Gastroesophageal sphincter (tissue), 3 donors: ENCODE measurements at regions not wholly inside any gene's neighbourhood (a gene's known extent, or its start where the extent isn't known, plus 50 kb on each side); places are given as distances from the start of the nearest gene placed in this dataset.

Source experiments
- POLR2A ChIP-seq, 2 donors: fragments of 450-650 bp; IDR thresholded peaks; one replicate each; pipeline ENCODE4 v1.6.1; 2017; ENCODE audit warnings: antibody characterized with exemption in 2 of 2, mild to moderate bottlenecking in 2 of 2, moderate library complexity in 1 of 2
- POLR2AphosphoS5 ChIP-seq: sonication (generic); formaldehyde crosslinking; IDR thresholded peaks from one replicate; pipeline ENCODE4 v1.6.1; 2017; ENCODE audit warnings: antibody characterized with exemption
- TF ChIP-seq, protein P1 (sequence below), 4 experiments: fragments of 200-600 bp in 2 of 4; fragments of 450-650 bp in 2 of 4; sonication (generic) in 1 of 4; IDR thresholded peaks; one replicate each; pipeline ENCODE4 v1.5.1; 2017 to 2019; ENCODE audit warnings: antibody characterized with exemption in 4 of 4, mild to moderate bottlenecking in 2 of 4, moderate library complexity in 2 of 4

- TF ChIP-seq, protein P1, sequence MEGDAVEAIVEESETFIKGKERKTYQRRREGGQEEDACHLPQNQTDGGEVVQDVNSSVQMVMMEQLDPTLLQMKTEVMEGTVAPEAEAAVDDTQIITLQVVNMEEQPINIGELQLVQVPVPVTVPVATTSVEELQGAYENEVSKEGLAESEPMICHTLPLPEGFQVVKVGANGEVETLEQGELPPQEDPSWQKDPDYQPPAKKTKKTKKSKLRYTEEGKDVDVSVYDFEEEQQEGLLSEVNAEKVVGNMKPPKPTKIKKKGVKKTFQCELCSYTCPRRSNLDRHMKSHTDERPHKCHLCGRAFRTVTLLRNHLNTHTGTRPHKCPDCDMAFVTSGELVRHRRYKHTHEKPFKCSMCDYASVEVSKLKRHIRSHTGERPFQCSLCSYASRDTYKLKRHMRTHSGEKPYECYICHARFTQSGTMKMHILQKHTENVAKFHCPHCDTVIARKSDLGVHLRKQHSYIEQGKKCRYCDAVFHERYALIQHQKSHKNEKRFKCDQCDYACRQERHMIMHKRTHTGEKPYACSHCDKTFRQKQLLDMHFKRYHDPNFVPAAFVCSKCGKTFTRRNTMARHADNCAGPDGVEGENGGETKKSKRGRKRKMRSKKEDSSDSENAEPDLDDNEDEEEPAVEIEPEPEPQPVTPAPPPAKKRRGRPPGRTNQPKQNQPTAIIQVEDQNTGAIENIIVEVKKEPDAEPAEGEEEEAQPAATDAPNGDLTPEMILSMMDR (IDR thresholded peaks at IDR 0.05), result no peak
- TF ChIP-seq POLR2A (IDR thresholded peaks at IDR 0.05) (no peak), POLR2AphosphoS5 (no peak)
Observed at GRCh38 chr16:86063760-86064405, 164.9 kb downstream of the IRF8 start.
